ENCODE measurements at regions not wholly inside any gene's neighbourhood (a gene's known extent, or its start where the extent isn't known, plus 50 kb on each side); places are given as distances from the start of the nearest gene placed in this dataset.

- TF ChIP-seq CTCF (IDR thresholded peaks at IDR 0.05) (no peak), POLR2A (IDR thresholded peaks at IDR 0.05) (no peak)
Observed at GRCh38 chrX:46234775-46235174, 310.4 kb downstream of the ZNF674 start.

Data from thyroid gland (tissue), 4 donors.